HepG2 (cell line): ENCODE measurements at regions not wholly inside any gene's neighbourhood (a gene's known extent, or its start where the extent isn't known, plus 50 kb on each side); places are given as distances from the start of the nearest gene placed in this dataset.

ENCODE experiments used
- ATAC-seq: fragments of 200-7000 bp; cut with Tn5 transposase; 3 replicates; pipeline ENCODE4 v1.9.1; 2020; ENCODE audit warnings: mild to moderate bottlenecking, moderate library complexity
- BruUV-seq: library from RNA; stranded (reverse); fragments of 400-500 nt; replicated peaks from 2 replicates; lab custom pipeline; 2021; lab: Mats Ljungman, UMichigan
- CTCF ChIA-PET: fragments of 300-600 bp; formaldehyde crosslinking; extraction: SDS; loops from one replicate; lab custom pipeline; 2021; ENCODE audit warnings: low total read pairs, inconsistent platforms, low intra/inter-chr PET ratio; lab: Yijun Ruan, JAX
- POLR2A ChIA-PET: fragments of 350-600 bp; sonication (Branson Sonifier 250); formaldehyde crosslinking; loops from one replicate; lab custom pipeline; 2020; ENCODE audit warnings: antibody characterized with exemption, inconsistent platforms; lab: Yijun Ruan, JAX
- DNase-seq: peaks from one replicate; pipeline ENCODE4 v3.0.0-alpha.2; 2015; ENCODE audit warnings: low spot score
- FAIRE-seq: peaks from 3 replicates; lab custom pipeline; 2011; peaks lifted over from hg19 to GRCh38; lab: Jason Lieb, UNC
- H2AFZ ChIP-seq: one replicate; pipeline ENCODE4 v1.6.1; 2011; ENCODE audit warnings: low read length, inconsistent platforms
- H3K27ac ChIP-seq: fragments of 300-600 bp; 3 replicates; pipeline ENCODE4 v1.8.0; 2011; ENCODE audit warnings: mixed run types, mild to moderate bottlenecking, mixed read lengths, low read length, inconsistent platforms; ENCODE audit not compliant: insufficient read depth; ENCODE audit errors: extremely low read length
- H3K27me3 ChIP-seq, 2 experiments: fragments of 200-600 bp in 1 of 2; 2 replicates in 1 of 2; 3 replicates in 1 of 2; pipeline versions ENCODE4 v1.6.0 to v1.8.0; 2011; ENCODE audit warnings: low read length in 2 of 2, mild to moderate bottlenecking in 2 of 2, moderate library complexity in 2 of 2, inconsistent platforms in 1 of 2; ENCODE audit not compliant: insufficient read depth in 2 of 2, control insufficient read depth in 1 of 2
- H3K36me3 ChIP-seq, 2 experiments: fragments of 200-600 bp in 1 of 2; replicated peaks in 1 of 2; 2 replicates in 1 of 2; 3 replicates in 1 of 2; pipeline versions ENCODE4 v1.5.1 to v1.8.0; 2011; ENCODE audit warnings: low read length in 2 of 2, inconsistent platforms in 1 of 2; ENCODE audit not compliant: insufficient read depth in 2 of 2, control insufficient read depth in 1 of 2
- H3K4me1 ChIP-seq: 2 replicates; pipeline ENCODE4 v1.5.1; 2012; ENCODE audit warnings: low read length, inconsistent platforms; ENCODE audit not compliant: insufficient read depth
- H3K4me2 ChIP-seq: 2 replicates; pipeline ENCODE4 v1.6.0; 2011; ENCODE audit warnings: low read depth, low read length, inconsistent platforms
- H3K4me3 ChIP-seq, 3 experiments: fragments of 200-600 bp in 1 of 3; sonication (generic), shearing (Covaris generic) in 1 of 3; replicated peaks in 1 of 3; 2 replicates each; pipeline ENCODE4 v1.5.1; 2011 to 2016; ENCODE audit warnings: low read length in 3 of 3, inconsistent platforms in 2 of 3, low read depth in 2 of 3, mild to moderate bottlenecking in 2 of 3, control low read depth in 1 of 3, mixed read lengths in 1 of 3; ENCODE audit not compliant: insufficient read depth in 1 of 3
- H3K79me2 ChIP-seq: one replicate; pipeline ENCODE4 v1.6.1; 2011; ENCODE audit warnings: low read length, inconsistent platforms; ENCODE audit not compliant: insufficient read depth
- H3K9ac ChIP-seq: 2 replicates; pipeline ENCODE4 v1.6.0; 2011; ENCODE audit warnings: mild to moderate bottlenecking, low read depth, low read length, inconsistent platforms; ENCODE audit not compliant: insufficient read depth
- H3K9me3 ChIP-seq: 2 replicates; pipeline ENCODE4 v1.5.1; 2012; ENCODE audit warnings: mild to moderate bottlenecking, low read length
- H4K20me1 ChIP-seq: 2 replicates; pipeline ENCODE4 v1.6.0; 2011; ENCODE audit warnings: inconsistent platforms, mild to moderate bottlenecking, low read length, moderate library complexity; ENCODE audit not compliant: insufficient read depth
- CEBPG ChIP-seq: IDR thresholded peaks from 2 replicates; pipeline ENCODE4 v1.6.1; 2016
- FOXO4 ChIP-seq: sonication (generic); formaldehyde crosslinking; conservative IDR thresholded peaks from 2 replicates; pipeline ENCODE4 v1.8.1; 2023; ENCODE audit warnings: missing genetic modification reagents
- HOXA7 ChIP-seq: sonication (generic); formaldehyde crosslinking; IDR thresholded peaks from 2 replicates; pipeline ENCODE4 v1.8.1; 2022; ENCODE audit warnings: mild to moderate bottlenecking, missing genetic modification reagents, moderate library complexity
- ISX ChIP-seq: sonication (generic); formaldehyde crosslinking; conservative IDR thresholded peaks from 2 replicates; pipeline ENCODE4 v1.5.0; 2020; ENCODE audit warnings: missing genetic modification reagents
- MIER3 ChIP-seq: IDR thresholded peaks from 2 replicates; pipeline ENCODE4 v1.6.1; 2016; ENCODE audit warnings: missing compliant biosample characterization, borderline replicate concordance
- NFE2L1 ChIP-seq: sonication (generic); formaldehyde crosslinking; IDR thresholded peaks from 2 replicates; pipeline ENCODE4 v1.4.0; 2020; ENCODE audit warnings: missing genetic modification reagents, mild to moderate bottlenecking, borderline replicate concordance
- SMYD3 ChIP-seq: sonication (generic); formaldehyde crosslinking; IDR thresholded peaks from 2 replicates; pipeline ENCODE4 v1.8.1; 2023; ENCODE audit warnings: mild to moderate bottlenecking, missing genetic modification reagents
- ZNF124 ChIP-seq: sonication (generic); formaldehyde crosslinking; IDR thresholded peaks from 2 replicates; pipeline ENCODE4 v1.4.0; 2020; ENCODE audit warnings: missing genetic modification reagents
- ZNF883 ChIP-seq: sonication (generic); formaldehyde crosslinking; IDR thresholded peaks from 2 replicates; pipeline ENCODE4 v1.5.1; 2020; ENCODE audit warnings: mild to moderate bottlenecking, missing genetic modification reagents; ENCODE audit errors: not compliant biosample characterization
- WGBS: methylation state at CpG from one replicate; pipeline ENCODE4 v1.1.6; 2017; ENCODE audit warnings: low lambda C conversion rate; 5-methylcytosine and 5-hydroxymethylcytosine counted together
- in situ Hi-C: cut with HindIII; loops from 2 replicates; pipeline ENCODE4 v1.10.0; 2017; ENCODE audit warnings: low pct_unique_long_range_greater_than_20kb; ENCODE audit not compliant: extremely low pct_ligation_motif_present
- intact Hi-C: fragments of 100-400 bp; cut with micrococcal nuclease; formaldehyde crosslinking; loops from one replicate; pipeline ENCODE4 v1.10.0; 2022; ENCODE audit not compliant: unreplicated experiment
- TF ChIP-seq, protein P1 (sequence below): sonication (generic); formaldehyde crosslinking; IDR thresholded peaks from 2 replicates; pipeline ENCODE4 v1.4.0; 2020; ENCODE audit warnings: missing genetic modification reagents, borderline replicate concordance

DNA sequence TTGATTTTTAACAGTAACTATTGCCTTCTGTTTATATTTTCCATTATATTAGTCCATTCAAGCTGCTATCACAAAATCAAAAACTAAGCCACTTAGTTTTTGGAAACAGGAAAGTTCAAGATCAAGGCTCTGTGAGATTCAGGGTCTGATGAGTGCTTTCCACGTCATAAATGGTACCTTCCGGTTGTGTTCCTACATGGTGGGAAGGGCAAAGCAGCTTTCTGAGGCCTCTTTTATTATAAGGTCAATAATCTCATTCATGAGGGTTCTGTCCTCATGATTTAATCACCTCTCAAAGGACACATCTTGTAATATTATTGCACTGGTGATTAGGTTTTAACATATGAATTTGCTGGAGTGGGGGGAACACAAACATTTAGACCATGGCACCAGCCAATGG, 152.0 kb downstream of the VGLL3 start (continued):
- TF ChIP-seq HOXA7 (no peak), SMYD3 (CRISPR knock-in tag) (no peak), FOXO4 (CRISPR knock-in tag) (no peak), NFE2L1 (no peak)
- TF ChIP-seq, all 625 proteins: peak for 0

DNA sequence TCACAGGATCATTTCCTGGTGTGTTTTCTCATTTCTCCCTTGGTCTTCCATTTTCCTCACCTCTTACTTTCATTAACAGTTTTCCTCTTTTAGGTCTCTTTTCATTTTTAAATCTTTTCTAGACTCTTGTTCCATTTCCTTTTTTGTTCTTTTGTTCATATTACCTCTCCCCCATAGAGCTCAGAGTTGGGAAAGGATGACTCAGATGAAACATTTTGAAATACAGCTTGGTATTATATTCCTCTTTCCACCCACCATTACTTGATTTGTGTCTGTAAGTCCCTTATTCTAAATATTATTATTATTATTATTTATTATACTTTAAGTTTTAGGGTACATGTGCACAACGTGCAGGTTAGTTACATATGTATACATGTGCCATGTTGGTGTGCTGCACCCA, 153.1 kb downstream of the VGLL3 start:
- H3K36me3 ChIP-seq: no peaks in the 10 kb centered on the region
- TF ChIP-seq MIER3 (CRISPR knock-in tag) (no peak), ZNF124 (CRISPR knock-in tag) (no peak), ISX (CRISPR knock-in tag) (no peak), CEBPG (no peak), ZNF883 (no peak)
- TF ChIP-seq, protein P1, sequence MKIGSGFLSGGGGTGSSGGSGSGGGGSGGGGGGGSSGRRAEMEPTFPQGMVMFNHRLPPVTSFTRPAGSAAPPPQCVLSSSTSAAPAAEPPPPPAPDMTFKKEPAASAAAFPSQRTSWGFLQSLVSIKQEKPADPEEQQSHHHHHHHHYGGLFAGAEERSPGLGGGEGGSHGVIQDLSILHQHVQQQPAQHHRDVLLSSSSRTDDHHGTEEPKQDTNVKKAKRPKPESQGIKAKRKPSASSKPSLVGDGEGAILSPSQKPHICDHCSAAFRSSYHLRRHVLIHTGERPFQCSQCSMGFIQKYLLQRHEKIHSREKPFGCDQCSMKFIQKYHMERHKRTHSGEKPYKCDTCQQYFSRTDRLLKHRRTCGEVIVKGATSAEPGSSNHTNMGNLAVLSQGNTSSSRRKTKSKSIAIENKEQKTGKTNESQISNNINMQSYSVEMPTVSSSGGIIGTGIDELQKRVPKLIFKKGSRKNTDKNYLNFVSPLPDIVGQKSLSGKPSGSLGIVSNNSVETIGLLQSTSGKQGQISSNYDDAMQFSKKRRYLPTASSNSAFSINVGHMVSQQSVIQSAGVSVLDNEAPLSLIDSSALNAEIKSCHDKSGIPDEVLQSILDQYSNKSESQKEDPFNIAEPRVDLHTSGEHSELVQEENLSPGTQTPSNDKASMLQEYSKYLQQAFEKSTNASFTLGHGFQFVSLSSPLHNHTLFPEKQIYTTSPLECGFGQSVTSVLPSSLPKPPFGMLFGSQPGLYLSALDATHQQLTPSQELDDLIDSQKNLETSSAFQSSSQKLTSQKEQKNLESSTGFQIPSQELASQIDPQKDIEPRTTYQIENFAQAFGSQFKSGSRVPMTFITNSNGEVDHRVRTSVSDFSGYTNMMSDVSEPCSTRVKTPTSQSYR (CRISPR knock-in tag): no peak
- no peaks in the 10 kb centered on the region for H3K27me3 ChIP-seq
- H2AFZ ChIP-seq: no peak overlapping the region
- no peaks in the 10 kb centered on the region for H3K79me2 ChIP-seq
- FAIRE-seq: no peak
- WGBS: 88% methylated on average over 1 of the region's 1 CpG
- H3K4me3 ChIP-seq: no peak overlapping the region
- no TSS peak for BruUV-seq
- intact Hi-C loops: no loop called here
- H3K4me2 ChIP-seq: no peak overlapping the region
- POLR2A ChIA-PET: no interaction called here
- no peaks in the 10 kb centered on the region for H3K4me1 ChIP-seq
- no peak overlapping the region for H3K9ac ChIP-seq
- no peak overlapping the region for H3K27ac ChIP-seq
- in situ Hi-C loops: no loop called here
- no peaks in the 10 kb centered on the region for H4K20me1 ChIP-seq
- no peaks in the 10 kb centered on the region for H3K9me3 ChIP-seq
- ATAC-seq: no peak
- CTCF ChIA-PET: no interaction called here
- no peak for DNase-seq
